ENCODE measurements at regions not wholly inside any gene's neighbourhood (a gene's known extent, or its start where the extent isn't known, plus 50 kb on each side); places are given as distances from the start of the nearest gene placed in this dataset.

GRCh38 chr21:41676198-41676597 is 90.7 kb downstream of the RIPK4 start:
- TF ChIP-seq CTCF (IDR thresholded peaks at IDR 0.05) (no peak), POLR2A (IDR thresholded peaks at IDR 0.05) (no peak), POLR2AphosphoS5 (IDR thresholded peaks at IDR 0.05) (no peak)
